HG03060 (cell line): ENCODE measurements at regions not wholly inside any gene's neighbourhood (a gene's known extent, or its start where the extent isn't known, plus 50 kb on each side); places are given as distances from the start of the nearest gene placed in this dataset.

Source experiments
- ATAC-seq: cut with Tn5 transposase; IDR thresholded peaks from one replicate; pipeline ENCODE4 v1.9.1; 2021; ENCODE audit warnings: low read depth, moderate number of reproducible peaks; ENCODE audit not compliant: unreplicated experiment

DNA sequence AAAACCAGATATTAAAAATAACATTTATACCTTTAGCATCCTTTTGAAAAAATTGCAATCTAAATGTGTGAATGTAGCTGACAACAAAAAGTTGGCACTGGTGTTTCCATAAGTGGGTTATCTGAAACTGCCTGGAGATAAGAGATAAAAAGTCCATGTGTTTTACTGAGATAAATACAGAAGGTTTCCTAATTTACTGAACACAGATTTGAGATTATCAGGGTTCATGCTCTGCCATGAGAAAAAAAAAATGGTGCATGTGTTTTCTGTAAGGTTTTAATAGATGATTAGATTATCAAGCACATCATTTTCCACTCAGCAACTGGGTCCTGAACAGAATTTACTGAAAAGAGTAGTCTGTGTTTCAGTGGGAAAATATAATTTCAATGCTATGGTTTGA, 326.2 kb upstream of the SLIT2 start:
- no peak for ATAC-seq

DNA sequence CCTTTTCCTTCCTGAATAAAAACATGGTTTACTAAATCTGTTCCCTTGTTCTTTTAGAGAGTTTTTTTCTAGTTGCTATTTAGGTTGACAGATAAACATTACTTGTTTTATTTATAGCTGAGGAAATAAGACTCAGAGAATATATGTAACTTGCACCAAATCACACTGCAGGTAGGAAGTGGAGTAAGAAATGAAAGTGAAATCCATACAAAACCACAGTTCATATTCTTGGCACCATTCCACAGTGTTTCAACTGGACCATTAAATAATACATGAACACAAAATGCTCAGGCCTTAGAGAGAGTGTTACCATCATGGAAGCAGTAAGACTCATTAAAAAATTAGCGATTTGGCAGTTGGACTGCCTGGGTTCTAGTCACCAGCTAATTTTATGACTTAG, 326.9 kb upstream of the SLIT2 start:
- no peak for ATAC-seq

DNA sequence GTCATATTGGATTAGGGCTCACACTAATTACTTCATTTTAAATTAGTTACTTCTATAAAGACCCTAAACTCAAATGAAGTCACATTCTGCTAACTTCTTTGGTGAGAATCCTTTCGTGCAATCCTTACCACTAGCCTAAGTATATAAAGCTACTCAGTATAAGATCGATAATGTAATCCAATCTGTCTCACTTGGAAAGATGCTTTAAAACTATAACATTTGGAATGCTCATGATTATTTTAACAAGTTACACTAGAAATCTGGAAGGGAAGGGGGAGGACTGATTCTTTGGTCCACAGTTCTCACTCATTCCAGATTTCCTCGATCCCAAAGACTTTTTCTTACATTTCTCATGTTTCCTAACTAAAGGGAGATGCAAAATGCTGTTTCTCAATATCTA, 336.4 kb upstream of the SLIT2 start:
- no peak for ATAC-seq

DNA sequence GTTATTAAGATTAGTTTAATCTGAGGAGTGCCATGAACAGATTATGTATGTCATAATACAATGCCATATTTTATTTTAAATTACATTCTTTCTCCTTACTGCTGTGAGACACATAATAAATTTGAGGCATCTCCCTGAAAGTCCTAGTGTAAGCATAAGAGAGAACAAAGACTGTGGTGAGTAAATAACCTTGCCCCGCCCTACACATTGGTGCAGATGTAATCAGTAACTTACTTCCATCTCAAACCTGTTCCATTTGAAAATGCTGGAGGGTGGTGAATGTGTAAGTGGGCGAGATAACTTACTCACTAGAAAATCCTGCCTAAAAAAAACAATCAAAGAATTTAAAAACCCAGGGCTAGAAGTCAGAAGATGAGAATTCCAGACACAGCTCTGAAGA, 338.1 kb upstream of the SLIT2 start:
- no peak for ATAC-seq

DNA sequence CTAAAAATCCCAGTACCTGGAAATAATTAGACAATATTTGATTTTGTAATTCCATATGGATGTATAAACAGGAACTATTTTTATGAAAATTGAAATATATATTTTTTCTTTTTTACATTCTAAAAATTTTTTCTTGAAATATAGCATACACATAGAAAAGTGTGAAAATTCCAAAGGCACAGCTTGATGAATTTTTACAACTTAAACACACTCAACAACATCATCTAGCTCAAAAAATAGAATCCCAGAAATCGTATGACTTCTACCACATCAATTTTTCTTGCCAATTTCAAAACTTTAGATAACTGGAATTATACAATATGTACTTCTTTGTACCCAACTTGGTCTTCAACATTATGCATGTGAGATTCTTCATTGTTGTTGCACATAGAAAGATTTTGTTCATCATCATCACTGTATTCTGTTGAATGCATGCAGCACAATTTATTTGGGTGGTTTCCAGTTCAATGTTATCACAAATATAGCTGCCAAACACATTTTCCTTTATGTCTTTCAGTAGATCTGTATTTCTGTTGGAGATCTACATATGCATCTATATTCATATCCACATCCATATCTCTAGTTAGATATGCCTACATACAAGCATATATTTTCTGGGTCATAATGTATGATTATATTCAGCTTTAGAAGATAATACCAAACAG, 340.7 kb upstream of the SLIT2 start:
- ATAC-seq: no peak

DNA sequence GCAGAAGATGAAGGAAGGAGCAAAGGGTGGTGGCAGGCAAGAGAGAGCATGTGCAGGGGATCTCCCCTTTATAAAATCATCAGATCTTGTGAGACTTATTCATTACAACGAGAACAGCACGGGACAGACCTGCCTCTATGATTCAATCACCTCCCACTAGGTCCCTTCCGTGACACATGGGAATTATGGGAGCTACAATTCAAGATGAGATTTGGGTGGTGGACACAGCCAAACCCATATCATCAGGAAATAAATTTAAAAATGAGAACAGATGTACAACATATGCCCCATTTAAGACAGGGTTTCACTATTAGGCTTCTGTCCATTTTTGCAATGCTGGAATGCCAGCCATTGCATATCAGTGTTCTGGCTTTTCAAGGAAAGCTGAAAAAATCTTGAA, 346.7 kb upstream of the SLIT2 start:
- ATAC-seq: no peak

DNA sequence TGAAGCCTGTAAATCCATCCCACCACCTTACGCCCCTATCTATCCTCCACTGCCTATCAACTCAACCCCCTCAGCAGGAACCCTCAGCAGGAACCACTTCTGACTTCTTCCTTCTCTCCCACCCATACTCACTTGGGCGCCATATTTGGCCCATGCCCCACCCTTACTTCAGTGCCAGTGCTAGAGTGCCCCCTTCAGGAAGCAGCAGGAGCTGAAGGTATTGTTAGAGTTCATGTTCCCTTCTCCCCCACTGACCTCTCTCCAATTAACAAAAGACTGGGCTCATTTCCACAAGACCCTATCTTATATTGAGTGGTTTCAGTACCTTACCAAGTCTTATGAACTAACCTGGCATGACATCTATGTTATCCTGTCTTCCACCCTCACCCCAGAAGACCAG, 363.1 kb upstream of the SLIT2 start:
- no peak for ATAC-seq

DNA sequence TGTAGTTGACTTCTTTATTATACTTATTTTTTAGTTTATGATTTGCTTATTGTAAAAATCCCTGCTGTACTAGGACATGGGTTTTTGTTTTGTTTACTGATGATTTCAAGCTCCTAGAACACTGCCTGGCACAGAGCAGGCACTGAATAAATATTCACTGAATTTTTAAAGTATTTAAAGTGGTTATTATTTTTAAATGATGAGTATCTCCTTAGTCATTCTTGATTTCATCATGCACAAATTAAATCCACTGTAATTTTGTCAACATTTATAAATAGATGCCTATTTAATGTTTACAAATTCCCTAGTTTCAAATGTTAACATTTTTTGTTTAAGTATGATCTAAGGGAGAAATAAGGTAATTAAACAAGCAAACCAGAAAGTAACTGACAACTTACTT, 367.9 kb upstream of the SLIT2 start:
- no peak for ATAC-seq

DNA sequence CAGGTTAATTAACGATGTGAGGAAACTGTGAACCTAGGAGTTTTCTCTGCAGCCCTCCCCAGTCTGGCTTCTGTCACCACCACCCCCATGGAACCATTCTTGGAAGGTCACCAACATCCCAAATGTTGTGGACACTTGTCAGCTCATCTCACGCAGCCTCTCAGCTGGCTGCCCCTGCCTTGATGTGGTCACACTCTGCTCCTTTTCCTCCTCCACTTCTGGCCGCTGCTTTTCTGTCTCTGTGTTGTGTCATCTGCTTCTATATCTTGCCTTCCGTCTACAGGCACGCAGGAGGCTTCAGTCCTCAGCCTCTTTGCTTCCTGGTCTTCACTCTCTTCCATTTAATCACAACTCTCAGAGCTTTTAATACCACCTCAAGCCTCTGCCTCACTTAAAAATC, 371.5 kb upstream of the SLIT2 start:
- no peak for ATAC-seq

DNA sequence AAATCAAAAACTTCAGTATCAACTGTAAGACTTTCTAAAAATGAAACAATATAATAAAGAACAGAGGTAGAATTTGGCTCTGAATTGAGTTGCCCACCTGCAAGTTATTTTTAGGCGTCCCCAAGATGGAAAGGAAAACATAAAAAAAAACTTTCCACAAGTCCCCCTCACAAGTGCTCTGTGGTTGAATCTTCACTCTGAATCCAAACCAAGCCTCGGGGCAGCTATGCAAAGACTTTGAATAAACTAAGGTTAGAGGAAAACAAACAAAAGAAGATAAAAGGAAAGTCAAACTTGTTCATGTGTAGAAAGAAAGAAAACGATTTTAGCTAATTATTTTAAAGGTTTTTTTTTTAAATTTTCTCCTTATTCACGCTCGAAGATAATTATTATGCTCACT, 372.4 kb upstream of the SLIT2 start:
- no peak for ATAC-seq

DNA sequence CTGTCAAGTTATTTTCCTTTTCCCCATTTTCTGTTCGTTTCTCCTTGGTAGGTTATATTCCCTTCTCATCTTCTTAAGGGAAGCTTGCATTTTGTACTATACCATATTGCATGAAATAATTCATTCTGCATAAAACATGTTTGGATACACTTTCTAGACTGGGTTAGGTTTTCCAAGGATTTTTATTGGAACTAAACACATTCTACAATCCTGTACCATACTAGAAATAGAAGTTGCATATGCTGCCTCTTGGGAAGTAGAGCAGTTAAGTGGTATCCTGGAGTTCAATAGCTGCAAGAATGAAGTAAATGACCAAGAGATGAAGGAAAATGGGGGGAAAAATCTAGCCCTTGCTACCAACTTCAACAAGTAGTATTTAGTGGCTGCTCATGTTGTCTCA, 393.7 kb upstream of the SLIT2 start:
- ATAC-seq: no peak

DNA sequence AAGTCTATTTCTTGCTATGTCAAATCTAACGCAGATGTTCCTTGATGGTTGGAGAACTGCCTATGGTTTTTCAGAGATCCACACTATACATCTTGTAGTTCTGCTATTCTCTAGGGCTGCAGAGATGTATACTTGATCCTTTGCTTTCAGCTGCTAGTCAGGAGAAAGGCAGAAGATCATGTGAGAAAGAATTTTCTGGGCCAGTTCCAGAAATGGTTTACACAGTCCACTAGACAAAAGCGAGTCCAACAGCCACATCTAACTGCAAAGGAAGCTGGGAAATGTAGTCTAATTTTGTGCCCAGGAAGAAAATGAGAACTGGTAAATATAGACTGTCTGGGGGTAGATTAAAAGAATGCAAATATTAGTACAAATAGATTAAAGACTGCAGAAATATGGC, 394.3 kb upstream of the SLIT2 start:
- ATAC-seq: no peak

DNA sequence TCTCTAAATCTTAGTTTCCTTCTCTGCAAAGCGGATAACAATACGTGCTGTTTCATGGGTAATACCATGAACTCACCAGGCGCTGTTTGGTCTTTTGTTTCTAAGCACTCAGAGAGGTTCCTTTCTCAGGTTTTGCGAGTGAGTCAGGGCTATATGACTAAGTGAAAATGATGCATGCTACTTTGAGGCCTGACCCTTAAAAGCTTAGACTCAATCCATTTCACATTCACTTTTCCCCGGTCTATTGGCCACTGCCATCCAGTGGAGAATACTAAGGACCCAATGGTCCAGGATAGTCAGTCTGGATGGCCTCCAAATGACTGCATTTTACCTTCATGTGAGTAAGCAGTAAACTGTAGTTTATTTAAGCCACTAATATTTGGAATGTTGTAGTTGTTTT, 400.8 kb upstream of the SLIT2 start:
- no peak for ATAC-seq

DNA sequence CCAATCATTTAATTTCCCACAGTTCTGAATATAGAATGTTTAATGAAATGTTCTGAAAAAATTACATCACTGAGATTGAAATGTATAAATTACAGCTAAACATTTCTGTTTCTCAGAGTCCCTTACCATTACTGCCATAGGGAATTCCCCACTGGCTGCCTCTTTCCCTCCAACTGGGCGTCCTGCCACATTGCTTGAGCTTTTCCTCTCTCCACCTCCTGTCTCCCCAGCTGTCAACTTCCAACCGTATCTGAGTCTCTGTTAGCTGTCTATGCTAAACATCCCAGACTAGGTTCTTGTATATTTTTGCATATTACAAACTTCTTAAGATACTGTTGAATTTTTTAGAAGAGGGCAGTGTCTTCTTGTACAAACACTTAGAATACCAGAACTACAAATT, 407.3 kb upstream of the SLIT2 start:
- ATAC-seq: no peak

DNA sequence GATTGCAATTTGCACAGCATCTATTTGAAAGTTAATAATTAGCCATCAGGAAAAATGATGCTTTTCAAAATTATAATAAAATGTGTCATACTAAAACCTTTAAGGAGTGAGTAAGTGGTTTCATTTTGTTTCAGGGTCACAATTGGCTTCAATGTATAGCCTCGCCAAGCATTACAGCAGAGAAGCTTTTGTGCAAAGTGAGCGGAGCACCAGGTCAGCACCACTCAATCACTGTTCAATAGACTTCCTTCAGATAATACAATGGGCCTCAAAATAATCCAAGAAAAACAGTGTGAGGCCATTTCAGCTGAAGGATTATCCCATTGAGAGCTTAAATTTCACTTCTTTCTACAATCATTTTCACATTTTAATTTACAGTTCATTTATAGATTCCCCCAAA, 409.2 kb upstream of the SLIT2 start:
- no peak for ATAC-seq

DNA sequence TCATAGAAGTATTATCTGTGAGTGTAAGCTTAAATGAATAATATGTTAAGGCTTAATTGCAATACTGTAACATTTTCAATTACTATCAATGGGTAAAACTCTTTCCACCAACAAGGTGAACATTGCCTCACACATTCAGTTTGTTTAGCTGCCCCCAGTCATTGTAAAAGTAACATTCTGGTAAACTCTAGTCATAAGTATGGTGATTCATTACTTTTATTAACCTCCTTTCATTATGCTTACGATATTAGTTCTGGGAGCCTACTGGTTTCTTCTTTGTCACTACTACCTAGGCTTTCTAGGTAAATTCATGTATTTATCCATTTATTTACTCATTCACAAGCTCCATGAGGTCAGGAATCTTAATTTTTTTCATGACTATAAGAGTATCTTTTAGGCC, 412.8 kb upstream of the SLIT2 start:
- no peak for ATAC-seq

DNA sequence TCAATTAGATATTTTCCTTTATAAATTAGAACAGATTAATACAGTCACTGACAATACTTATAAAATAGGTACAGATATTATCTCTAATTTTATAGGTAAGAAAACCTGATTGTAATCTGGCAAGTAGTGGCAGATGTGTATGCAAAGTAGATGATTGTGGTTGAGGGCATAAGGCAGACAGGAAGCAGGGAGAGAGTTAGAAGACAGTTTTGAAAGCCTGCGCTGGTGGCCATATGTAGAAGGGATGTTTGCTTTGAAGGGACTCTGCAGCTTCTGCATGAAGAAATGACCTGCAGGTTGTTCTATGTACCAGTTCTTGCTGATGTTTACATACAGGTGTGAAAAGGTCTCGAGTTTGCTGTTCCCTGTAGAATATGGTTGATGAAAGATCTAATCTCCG, 416.3 kb upstream of the SLIT2 start:
- ATAC-seq: no peak

DNA sequence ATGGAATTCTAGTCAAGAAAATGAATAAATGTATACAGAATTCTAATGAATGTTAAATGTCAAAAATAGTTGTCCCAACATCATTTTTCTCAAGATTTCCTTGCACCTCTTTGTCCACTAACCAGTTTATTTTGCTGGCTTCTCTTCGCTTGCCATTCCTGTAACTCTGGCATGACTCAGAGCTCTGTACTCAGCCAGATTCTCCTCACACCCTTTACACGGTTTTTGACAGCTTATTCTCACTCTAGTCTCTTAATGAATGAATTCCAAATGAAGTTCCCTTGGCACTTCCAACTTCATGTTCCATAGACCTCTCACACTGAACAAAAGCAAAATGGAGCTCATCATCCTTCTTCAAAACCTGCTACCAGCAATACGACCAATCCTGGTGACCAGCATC, 419.3 kb upstream of the SLIT2 start:
- ATAC-seq: no peak

DNA sequence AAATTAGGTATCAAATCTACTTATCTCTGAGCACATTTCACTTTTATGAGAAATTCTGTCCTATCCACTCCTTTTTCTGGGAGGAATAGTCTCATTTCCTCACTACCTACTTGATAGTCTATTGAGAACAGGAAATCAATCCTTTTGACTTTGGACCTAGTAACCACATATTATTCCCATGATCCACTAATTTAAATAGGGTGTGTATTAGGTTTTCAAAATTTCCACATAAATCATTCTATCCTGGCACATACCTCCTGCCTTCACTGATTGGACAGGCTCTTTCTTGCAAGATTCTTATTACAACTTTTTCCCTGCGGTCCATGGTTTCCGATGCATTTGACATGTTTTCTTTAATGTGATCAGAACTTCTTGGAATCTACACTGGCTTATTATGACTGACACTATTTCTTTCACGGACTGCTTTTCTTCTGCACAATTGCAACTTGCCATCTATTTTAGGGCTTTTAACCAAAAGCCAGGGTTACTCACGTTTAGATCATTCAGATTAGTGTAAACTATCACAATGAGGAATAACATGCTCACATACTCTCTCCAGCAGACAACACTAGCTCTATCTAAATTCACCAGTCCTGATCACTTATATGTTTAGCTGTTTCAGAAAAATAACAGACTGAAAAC, 419.9 kb upstream of the SLIT2 start:
- ATAC-seq: no peak

DNA sequence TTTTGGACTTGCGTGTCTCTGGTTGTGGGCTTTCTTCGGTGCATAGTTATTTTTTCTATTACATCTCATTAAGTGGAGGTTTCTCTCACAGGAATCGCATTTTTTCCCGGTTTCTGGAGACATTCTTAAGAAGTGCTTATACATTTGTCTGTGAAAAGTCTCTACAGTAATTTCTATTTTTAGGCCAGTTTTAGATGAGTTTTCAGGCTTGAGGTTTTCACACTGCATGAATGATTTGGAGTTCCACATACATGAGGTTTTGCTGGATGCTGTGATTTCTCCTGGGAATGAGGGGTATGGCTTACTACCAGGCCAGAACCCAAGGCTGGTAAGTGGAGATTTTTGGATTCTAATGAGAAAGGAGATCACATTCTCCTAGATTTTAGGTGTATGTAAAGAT, 422.6 kb upstream of the SLIT2 start:
- no peak for ATAC-seq

DNA sequence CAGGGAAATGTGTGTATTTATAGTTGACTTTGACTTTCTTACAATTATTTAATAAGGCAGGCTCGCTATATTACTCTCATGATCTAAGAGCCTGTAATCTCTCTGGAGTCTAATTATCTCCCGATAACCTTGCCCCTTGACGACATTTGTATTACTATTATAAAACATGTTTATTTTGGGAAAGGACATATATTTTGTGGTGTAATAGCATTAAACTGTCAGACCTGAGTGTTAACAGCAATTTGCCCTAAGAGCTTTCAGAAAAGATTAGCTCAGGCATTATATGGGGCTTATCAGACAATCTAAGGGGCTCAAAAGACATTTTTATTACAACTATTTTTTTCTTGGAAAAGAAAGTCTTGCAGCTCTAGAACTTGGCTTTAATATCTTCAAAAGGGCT, 427.9 kb upstream of the SLIT2 start:
- ATAC-seq: no peak

DNA sequence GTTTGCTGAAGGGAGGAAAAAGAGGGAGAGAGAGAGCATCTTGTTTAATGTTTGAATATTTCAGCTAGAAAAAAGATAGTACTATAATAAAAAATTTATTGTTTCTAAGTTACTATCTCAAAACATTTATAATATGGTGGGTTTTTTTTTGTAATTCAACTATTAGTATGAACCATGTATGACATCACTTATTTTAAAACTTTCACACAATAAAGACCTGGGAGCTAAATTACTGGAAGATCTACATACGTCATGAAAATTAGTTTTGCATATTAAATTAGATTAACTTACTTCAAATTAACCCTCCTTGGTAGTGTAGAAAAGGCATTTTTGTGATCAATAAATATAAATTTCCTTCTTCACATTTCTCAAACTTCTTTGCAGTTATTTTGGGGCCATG, 432.0 kb upstream of the SLIT2 start:
- ATAC-seq: no peak

DNA sequence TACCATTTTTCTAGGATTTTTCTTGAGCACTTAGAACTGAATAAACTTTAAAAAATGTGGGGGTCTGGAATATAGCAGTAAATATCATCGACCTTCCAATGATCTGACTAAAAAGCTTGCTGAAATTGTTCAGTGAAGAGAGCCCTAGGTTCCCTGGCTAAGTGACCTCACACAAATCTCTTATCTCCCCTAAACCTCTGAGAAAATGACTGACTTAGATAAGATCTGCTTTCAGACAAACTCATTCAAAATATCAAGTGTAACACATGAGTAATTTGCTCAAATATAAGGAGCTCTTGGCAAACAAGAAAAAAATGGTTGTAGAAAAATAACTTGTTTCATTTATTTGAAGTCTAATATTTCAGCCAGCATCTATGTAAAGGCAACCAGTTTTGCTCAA, 441.7 kb upstream of the SLIT2 start:
- ATAC-seq: no peak
